D721Med (cell line): ENCODE measurements at regions not wholly inside any gene's neighbourhood (a gene's known extent, or its start where the extent isn't known, plus 50 kb on each side); places are given as distances from the start of the nearest gene placed in this dataset.

Experiments
- DNase-seq: peaks from one replicate; pipeline ENCODE4 v3.0.0; 2011; ENCODE audit warnings: low spot score; ENCODE audit not compliant: insufficient read length
- FAIRE-seq: peaks from 2 replicates; lab custom pipeline; 2011; peaks lifted over from hg19 to GRCh38; lab: Jason Lieb, UNC
- CTCF ChIP-seq: IDR thresholded peaks from 2 replicates; pipeline ENCODE4 v1.5.1; 2012; ENCODE audit warnings: mild to moderate bottlenecking, control low read depth; ENCODE audit not compliant: insufficient read depth; ENCODE audit errors: missing control alignments

- DNase-seq (no peak), FAIRE-seq (no peak)
These were observed 521.2 kb downstream of the IRX1 start for GRCh38 chr5:4116834-4117233.

GRCh38 chr5:4124221-4124970 lies 528.8 kb downstream of the IRX1 start:
- no peak for TF ChIP-seq CTCF
- FAIRE-seq, result no peak

More at GRCh38 chr5:4116834-4117233, 521.2 kb downstream of the IRX1 start:
- TF ChIP-seq CTCF, result no peak

GRCh38 chr5:4128994-4129393 lies 533.4 kb downstream of the IRX1 start:
- DNase-seq, result no peak
- FAIRE-seq, result no peak
- no peak for TF ChIP-seq CTCF

More at GRCh38 chr5:4124221-4124970, 528.8 kb downstream of the IRX1 start:
- no peak for DNase-seq

- FAIRE-seq, result no peak
- no peak for DNase-seq
These were observed 533.9 kb downstream of the IRX1 start for GRCh38 chr5:4129523-4129922.

GRCh38 chr5:4130819-4131218 lies 535.2 kb downstream of the IRX1 start:
- DNase-seq, result no peak
- FAIRE-seq, result no peak
- no peak for TF ChIP-seq CTCF

More at GRCh38 chr5:4129523-4129922, 533.9 kb downstream of the IRX1 start:
- TF ChIP-seq CTCF, result no peak

GRCh38 chr5:4137781-4138180 lies 542.1 kb downstream of the IRX1 start:
- DNase-seq (no peak), FAIRE-seq (no peak)
- no peak for TF ChIP-seq CTCF

GRCh38 chr5:4142842-4143241 lies 547.2 kb downstream of the IRX1 start:
- no peak for TF ChIP-seq CTCF
- FAIRE-seq (no peak), DNase-seq (no peak)
